ENCODE measurements at regions not wholly inside any gene's neighbourhood (a gene's known extent, or its start where the extent isn't known, plus 50 kb on each side); places are given as distances from the start of the nearest gene placed in this dataset.

DNA sequence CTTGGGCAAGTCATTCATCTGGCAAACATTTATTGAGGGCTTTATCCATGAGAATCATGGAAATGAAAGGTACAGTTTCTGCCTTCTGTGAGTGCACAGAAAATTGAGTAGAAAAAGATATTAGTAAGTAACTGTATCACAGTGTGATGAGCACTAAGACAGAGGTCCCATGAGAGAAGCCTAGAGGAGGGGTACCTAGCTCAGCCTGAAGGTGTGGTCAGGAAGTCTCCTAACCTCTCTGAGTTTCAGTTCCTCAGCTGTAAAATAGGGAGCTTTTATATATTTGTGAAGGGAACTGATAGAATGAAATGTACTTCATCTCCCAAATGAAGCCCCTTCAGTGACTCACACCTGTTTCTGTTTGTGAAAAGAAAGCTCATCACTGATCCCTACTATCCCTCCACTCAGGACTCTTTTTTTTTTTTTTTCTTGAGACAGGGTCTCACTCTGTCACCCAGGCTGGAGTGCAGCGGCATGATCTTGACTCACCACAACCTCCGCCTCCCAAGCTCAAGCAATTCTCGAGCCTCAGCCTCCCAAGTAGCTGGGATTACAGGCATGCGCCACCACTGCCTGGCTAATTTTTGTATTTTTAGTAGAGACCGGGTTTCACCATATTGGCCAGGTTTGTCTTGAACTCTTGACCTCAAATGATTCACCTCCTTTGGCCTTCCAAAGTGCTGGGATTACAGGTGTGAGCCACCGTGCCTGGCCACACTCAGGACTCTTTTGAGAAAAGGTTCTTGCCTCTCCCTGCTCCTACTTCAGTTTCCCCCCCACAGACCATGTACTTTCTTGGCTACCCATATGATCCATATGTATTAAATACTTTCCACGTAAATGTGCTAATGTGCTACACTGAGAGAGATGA is 93.7 kb upstream of the FUT8 start:
- no peak for DNase-seq

DNA sequence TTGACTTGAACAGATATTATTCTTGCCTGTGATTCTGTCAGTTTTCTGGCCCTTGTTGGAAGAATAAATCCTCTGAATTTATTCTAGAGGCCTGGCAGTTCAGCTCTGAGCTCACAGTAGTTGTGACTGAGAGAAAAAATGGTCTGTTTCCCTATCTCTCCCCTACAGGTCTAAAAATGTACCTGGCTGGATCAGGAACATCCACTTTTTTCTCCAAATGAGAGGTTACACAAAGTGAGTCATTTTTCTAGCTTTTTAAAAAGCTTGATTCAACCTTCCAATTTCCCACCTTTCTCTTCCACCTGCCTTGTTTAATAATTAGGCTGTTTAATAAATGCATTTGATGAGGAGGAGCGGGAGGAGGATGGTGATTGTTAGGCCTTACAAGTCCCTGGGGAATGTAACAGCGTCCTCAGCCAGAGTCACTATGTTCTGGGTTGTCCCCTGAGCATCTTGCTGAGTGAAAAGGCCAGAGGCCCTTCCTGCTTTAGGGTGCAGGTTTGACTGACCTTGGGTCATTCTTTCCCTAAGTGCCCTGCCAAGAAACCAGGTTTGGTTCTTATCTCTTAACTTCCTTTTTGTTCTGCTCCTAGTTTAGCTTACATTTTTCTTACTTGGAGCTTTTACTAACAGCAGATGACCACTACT is 91.7 kb upstream of the FUT8 start:
- no peak for DNase-seq

DNA sequence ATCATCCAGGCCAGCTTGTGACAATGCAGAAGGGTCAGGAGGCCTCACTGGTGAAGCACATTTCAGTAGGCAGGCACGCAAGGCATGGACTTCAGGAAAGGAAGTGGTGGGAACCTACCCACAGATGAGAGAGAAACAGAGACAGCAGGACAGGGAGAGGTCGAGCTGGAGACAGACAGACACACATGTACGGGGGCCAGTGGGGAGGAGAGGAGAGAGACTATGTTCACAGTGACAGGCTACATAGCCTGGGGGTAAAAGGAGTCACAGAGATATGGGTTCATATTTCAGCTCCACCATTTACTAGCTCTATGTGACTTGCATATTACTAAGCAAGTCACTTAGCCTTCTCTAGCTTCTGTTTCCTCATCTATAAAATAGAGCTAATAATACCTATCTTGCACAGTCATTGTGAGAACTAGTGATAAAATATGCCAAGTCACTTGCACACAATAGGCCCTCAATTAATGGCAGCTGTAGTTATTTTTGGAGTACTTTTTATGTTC is 91.1 kb upstream of the FUT8 start:
- no peak for DNase-seq

DNA sequence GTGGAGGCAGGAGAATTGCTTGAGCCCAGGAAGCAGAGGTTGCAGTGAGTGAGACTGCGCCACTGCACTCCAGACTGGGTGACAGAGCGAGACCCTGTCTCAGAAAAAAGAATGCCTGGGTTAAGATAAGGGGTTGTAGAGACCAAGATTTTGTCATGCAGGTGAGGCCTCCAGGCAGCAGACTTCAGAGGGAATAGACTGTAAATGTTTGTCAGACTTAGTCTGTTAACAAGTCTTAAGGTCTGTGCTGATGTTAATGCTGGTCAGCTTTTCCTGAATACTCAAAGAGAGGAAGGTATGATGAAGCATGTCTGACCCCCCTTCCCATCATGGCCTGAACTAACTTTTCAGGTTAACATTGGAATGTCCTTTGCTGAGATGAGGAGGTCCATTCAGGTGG is 83.0 kb upstream of the FUT8 start:
- DNase-seq: no peak

DNA sequence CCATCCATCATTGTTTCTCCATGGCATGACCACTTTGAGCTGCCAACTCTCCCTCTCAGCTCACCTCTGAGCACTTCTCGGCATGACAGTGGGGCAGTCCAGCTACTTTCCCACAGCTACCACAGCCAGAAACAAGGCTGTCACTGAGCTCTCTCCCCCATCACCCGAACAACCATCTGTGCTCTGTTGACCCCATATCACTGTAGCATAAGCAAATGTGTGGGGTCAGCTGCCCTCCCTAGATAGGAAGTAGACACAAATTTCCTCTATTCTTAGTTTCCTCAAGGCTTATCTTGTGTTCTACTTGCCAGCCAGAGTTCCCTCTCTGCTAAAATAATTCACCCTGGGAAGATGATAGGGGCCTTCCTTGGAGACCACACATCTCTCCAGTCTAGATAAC is 82.6 kb upstream of the FUT8 start:
- DNase-seq: no peak

DNA sequence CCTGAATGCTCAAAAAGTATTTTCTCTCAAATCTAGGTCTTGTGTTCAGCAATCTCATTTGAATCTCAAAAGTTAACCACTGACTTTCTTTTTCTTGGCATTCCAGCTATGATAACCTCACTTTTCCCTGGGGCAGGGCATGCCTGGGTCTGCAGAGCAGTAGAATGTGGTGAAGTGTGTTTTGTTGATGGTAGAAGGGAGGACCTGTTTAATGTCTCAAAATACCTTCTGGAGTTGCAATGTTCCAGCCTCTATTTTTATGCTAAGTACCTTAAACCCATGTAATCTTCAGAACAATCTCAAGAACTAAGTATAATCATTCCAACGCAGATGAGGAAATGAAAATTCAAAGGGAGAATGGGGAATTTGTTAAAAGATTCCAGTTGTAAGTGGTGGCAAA is 82.1 kb upstream of the FUT8 start:
- DNase-seq: no peak

DNA sequence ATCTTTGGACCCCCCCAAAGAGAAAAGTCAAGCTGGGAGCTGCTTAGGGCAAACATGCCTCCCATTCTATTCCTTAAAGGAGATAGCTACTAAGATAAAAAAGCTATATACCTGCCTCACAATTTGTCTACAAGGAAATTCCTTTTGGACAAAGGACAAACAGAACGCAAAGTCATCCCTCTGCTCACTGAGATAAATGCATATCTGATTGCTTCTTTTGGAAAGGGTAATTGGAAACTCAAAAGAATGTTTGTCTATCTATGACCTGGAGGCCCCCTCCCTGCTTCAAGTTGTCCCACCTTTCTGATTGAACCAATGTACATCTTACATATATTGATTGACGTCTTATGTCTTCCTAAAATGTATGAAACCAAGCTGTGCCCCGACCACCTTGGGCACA is 80.9 kb upstream of the FUT8 start:
- DNase-seq: no peak

DNA sequence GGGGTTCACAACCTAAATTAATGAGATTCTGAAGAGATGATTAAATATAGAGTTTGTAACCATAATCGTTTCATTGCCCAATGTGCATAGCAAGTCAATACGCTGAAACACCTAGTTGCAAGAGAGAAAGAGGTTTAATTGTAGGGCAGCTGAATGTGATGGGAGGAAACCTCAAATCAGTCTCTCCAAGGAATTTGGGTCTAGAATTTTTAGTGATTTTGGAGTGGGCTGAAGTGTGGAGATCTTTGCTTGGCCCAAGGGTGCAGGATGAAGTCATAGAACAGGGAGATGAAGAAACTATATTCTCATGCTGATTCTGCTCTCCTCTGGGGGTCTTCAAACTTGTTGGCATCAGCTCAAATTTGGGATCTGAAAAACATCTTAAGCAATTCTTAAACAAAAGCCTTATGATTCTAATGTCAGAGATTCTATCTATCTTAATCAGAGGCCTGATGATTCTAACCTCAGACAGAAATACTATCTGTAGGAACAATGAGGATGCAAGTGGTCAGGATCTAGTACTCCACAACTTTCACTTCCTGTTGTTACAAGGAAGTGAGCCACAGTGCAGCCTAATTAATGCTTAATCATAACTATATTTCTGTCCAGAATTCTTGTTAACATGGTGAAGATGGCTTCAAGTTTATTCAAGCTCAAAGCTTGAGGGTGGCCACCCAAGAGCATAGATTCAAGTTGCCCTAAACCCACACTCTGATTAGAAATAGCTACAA is 80.2 kb upstream of the FUT8 start:
- no peak for DNase-seq

DNA sequence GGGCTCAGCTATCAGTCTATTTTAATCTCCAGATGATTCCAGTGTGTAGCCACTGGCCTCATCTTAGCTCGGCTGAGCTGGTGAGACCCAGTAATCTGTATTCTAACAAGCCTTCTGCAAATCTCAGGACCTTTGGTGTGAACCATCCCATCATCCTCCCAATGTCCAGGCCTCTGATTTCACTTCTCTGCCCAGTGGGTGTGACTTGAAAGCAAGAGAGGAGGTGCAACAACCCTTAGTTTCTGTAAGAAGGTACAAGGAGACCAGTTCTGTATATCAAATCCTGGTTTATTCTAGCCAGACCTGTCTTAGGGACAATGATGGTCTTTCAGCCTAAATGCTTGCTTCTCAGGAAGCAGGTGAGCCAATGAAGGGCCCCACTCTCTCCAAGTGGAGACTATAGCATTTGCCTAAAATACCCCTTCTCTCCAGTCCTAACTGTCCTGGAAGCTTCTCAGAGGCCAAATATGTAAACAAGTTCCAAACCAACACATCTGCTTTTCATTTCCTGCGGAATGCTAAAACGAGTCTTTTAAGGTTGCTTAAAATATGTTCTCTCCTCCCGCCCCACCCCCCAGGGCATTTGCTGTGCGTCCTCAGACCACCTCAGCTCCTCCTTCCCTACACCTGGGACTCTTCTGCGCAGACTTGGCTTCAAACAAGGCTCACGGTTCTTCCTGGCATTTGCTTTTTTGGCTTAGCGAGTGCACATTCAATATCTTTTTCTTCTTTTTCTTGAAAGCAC is 78.4 kb upstream of the FUT8 start:
- DNase-seq: peak; percentile 69 to 82 (median 82)

DNA sequence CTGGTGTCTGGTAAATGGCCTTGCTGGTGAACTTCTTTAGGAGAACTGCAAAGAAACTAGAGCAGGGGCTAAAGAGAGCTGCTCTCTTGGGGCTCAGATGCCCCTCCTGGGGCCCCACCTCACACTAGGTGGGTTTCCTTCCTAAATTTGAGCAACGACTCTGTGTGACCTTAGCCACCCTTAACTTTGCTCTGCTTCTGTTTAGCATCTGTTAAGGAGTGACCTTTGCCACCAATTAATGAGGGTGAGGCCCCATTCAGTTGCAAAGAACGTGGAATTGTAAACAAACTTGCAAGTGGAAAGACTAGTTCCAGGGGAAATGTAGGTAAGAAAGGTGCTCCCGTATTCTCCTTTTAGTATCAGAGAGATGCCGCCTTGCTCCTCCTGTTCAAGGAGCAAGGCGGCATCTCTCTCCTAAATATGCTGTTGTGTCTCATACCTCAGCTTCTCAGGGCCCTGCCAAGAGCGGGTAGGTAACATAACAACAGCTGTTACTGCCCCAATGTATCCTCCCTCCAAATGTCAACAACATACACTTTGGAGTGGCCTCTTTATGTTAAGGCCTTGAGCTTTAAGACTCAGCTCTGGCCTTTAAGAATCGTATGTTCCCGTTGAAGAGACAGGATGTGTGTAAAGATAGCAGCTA is 77.6 kb upstream of the FUT8 start:
- DNase-seq: no peak

DNA sequence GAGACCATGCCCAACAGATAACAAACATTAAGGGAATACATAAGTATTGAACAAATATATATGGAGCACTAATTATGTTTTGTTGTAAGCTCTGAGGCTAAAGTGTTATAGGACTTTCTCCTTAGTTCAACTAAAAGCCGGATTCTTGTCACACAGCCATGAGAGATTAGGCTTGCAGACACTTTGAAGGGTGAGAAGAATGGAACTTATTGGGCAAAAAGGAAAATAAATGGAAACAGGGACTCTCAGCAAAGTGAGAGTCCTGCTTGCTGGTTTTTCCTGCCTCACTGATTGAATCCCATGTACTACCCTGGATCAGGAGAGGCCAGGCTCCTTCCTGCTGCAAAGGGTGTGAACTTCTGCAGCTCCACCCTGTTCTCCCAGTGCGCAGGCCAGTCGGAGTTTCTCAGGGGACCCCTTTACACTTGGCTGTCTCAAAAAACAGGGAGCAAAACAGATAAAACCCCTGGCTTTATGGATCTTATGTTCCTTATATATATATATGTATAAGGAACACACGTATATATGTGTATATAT is 77.1 kb upstream of the FUT8 start:
- no peak for DNase-seq

DNA sequence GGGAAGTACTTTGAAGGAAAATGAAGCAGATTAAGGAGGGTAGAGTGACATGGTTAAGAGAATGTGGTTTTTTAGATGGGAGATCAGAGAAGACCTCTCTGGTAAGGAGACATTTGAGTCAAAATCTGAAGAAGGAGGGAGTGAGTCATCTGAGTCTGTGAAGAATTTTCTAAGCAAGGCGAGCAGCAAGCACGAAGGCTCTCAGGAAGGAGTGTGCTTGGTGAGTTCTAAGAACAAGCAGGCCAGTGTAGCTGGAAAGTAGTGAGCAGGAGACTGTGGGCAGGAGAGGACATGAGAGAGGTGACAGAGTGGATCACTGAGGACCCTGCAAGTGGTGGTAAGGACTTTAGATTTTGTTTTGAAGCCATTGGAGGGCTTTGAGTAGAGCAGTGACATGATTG is 76.3 kb upstream of the FUT8 start:
- peak in 1 of 3 donors; percentile 57 for DNase-seq

DNA sequence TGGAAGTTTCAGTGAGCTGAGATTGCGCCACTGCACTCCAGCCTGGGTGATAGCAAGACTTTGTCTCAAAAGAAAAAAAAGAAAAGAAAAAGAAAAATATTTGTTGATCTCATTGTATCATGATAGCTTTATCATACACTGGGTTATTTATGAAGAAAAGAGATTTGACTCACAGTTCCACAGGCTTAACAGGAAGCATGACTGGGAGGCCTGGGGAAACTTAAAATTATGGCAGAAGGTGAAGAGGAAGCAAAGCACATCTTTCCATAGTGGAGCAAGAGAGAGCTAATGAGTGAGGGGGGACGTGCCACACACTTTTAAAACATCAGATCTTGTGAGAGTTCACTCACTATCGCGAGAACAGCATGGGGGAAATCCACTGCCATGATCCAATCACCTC is 72.7 kb upstream of the FUT8 start:
- DNase-seq: no peak

DNA sequence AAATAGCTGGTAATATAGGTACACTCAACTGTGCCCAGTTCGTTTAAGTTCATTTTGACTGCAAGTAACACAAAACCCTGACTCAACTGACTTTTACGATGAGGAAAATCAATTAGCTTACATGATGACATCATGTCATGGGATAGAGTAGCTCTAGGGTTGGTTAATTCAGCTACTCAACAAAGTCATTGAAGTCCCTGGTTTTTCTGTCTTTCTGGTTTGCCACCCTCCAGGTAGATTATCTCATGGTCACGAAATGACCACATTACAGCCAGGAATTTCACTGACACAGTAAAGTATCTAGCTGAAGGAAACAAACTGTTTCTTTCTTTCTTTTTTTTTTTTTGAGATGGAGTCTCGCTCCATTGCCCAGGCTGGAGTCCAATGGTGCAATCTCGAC is 68.5 kb upstream of the FUT8 start:
- no peak for DNase-seq

DNA sequence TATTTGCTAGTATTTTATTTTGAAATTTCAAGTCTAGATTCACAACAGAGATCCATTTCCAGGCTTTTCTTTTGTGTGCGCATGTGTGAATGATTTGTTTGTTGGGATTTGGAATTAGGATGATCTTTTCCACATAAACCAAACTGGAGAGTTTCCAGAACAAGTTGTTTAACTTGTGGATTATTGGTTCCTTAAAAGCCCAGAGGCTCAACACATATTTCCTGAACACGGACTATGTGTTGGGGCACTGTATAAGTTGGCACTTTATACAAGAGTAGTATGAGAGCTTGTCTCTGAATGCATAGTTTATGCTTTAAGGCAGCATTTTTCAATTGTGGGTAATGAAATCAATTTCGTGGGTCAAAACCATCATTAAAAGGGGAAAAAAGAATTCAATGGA is 67.3 kb upstream of the FUT8 start:
- no peak for DNase-seq

DNA sequence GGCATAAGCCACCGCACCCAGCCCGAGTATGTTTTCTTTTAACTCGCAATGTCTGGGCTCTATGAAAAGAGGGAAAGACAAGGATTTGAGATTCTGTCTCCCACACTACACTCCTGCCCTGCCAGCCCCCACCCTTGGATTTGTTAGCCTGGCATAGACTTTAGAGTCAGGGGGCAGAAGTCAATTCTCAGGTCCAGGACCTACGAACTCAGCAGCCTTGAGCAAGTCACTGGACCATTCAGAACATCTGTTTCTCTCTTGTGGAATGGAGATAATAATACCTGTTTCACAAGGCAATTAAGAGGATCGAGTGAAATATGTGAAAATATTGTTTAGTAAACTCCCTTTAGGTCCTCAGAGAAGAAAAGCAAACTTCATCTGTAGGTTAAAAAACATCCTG is 66.1 kb upstream of the FUT8 start:
- DNase-seq: no peak

DNA sequence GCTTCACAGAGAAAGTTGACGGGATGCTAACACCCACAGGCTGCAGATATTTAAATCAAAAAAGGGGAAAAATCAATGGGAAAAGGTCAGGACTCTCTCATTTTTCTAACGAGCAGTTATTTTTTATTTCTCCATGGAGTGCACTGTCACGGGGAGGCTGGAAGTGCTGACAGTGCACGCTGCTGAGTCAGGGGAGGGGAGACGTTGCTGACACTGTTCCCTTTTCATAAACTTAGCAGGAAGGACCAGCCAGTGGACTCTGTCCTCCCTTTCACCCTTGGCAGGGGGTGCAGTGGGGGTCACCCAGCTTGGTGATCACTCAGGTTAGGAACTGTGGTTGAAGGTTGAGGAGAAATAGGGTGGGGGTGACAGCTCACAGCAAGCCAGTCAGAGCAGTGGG is 65.6 kb upstream of the FUT8 start:
- peak in 1 of 3 donors; percentile 30 for DNase-seq

DNA sequence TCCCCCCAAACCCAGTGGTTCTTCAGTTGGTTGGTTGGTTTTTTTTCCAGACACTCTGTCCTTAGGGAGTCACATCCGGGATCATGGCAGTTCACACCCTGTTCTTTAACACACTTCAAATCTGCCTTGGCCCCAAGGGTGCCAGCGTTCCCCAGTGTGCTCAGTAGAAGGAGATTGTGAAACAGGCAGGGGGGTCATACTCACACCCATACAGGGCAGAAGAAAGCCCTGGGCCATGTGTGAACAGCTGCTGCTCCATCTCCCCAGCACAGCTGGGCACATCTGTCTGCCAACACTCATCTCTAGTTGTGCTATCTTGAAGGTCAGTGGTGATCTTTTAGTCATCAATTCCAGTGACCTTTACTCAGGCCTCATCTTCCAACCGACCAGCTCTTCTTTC is 64.4 kb upstream of the FUT8 start:
- no peak for DNase-seq

DNA sequence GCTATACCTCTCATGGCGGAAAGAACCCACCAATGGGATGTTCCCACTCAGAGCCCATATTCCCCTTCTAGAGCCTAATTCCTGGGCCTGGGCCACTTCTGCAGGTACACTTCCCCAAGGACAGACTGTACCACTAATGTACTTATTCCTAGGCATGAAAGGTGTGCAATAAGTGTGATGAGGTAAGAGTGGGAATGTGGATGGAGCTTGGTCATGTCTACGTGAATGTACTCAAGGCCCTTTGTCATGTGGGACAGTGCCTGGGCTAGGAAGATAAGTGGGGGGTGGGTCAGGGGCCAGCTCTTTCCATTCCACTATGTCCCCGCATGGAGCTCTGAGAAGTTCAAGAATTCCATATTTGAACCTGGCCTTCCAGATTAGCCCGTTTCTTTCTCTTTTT is 63.4 kb upstream of the FUT8 start:
- no peak for DNase-seq

DNA sequence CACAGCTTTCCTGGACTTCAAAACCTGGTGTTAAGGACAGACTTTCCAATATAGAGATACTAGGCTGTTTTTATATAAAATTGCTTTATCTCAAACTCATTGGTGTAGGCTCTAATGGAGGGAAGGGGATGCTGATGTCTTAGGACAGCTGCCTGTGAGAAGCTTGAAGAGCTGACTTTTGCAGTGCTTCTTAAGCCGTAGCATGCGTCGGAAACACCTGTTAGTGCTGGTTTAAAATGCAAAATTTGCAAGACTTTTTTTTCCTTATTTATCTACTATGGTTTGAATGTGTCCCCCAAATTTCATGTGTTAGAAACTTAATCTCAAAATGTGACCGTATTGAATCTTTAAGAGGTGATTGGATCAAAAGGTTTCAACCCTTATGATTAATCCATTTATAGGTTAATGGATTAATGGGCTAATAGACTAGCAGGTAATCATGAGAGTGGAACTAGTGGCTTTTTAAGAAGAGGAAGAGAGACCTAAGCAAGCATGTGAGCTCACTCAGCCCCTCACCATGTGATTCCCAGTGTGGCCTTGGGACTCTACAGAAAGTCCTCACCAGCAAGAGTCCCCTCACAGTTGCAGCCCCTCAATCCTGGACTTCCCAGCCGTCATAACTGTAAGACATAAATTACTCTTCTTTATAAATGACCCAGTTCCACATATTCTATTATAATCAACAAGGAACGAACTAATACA is 60.9 kb upstream of the FUT8 start:
- DNase-seq: no peak

Data from muscle of back (tissue), 3 donors.